Trophoblast cell (in vitro differentiated cells and primary cell): ENCODE measurements at regions not wholly inside any gene's neighbourhood (a gene's known extent, or its start where the extent isn't known, plus 50 kb on each side); places are given as distances from the start of the nearest gene placed in this dataset.

Experiments used
- DNase-seq, 2 donors: peaks; one replicate each; pipeline ENCODE4 v3.0.0-alpha.2; 2016
- H2AFZ ChIP-seq: 2 replicates; pipeline ENCODE4 v1.6.1; 2013; ENCODE audit warnings: low read length, moderate library complexity, mild to moderate bottlenecking; ENCODE audit not compliant: insufficient read depth, poor library complexity
- H2AK5ac ChIP-seq: 2 replicates; pipeline ENCODE4 v1.6.1; 2013; ENCODE audit warnings: mild to moderate bottlenecking, low read length
- H2BK120ac ChIP-seq: 2 replicates; pipeline ENCODE4 v1.6.1; 2013; ENCODE audit warnings: low read length, mild to moderate bottlenecking, moderate library complexity; ENCODE audit not compliant: insufficient read depth, poor library complexity
- H2BK12ac ChIP-seq: 2 replicates; pipeline ENCODE4 v1.6.1; 2013; ENCODE audit warnings: mild to moderate bottlenecking, low read length, moderate library complexity
- H2BK5ac ChIP-seq: 2 replicates; pipeline ENCODE4 v1.6.1; 2013; ENCODE audit warnings: low read length, low read depth, moderate library complexity, mild to moderate bottlenecking; ENCODE audit not compliant: poor library complexity
- H3K14ac ChIP-seq: 2 replicates; pipeline ENCODE4 v1.6.1; 2013; ENCODE audit warnings: mild to moderate bottlenecking, low read length
- H3K18ac ChIP-seq: 2 replicates; pipeline ENCODE4 v1.6.1; 2013; ENCODE audit warnings: mild to moderate bottlenecking, low read length
- H3K23ac ChIP-seq: 2 replicates; pipeline ENCODE4 v1.6.1; 2013; ENCODE audit warnings: low read length
- H3K27ac ChIP-seq: 2 replicates; pipeline ENCODE4 v1.5.1; 2013; ENCODE audit warnings: low read depth, mild to moderate bottlenecking, inconsistent platforms, low read length, moderate library complexity
- H3K27me3 ChIP-seq: 2 replicates; pipeline ENCODE4 v1.6.1; 2013; ENCODE audit warnings: inconsistent platforms, mild to moderate bottlenecking, low read length, moderate library complexity; ENCODE audit not compliant: insufficient read depth
- H3K36me3 ChIP-seq, 2 experiments: 1 replicate in 1 of 2; 2 replicates in 1 of 2; pipeline ENCODE4 v1.6.1; 2013; ENCODE audit warnings: low read length in 2 of 2, mild to moderate bottlenecking in 2 of 2, moderate library complexity in 1 of 2; ENCODE audit not compliant: insufficient read depth in 2 of 2, control insufficient read depth in 1 of 2
- H3K4ac ChIP-seq: 2 replicates; pipeline ENCODE4 v1.6.1; 2013; ENCODE audit warnings: low read depth, mild to moderate bottlenecking, low read length, moderate library complexity
- H3K4me1 ChIP-seq, 2 experiments: 1 replicate in 1 of 2; 2 replicates in 1 of 2; pipeline ENCODE4 v1.6.1; 2013; ENCODE audit warnings: low read length in 2 of 2, mild to moderate bottlenecking in 2 of 2, moderate library complexity in 1 of 2; ENCODE audit not compliant: insufficient read depth in 2 of 2, control insufficient read depth in 1 of 2
- H3K4me2 ChIP-seq: 2 replicates; pipeline ENCODE4 v1.6.1; 2013; ENCODE audit warnings: inconsistent platforms, mild to moderate bottlenecking, low read length, moderate library complexity
- H3K4me3 ChIP-seq: 2 replicates; pipeline ENCODE4 v1.5.1; 2013; ENCODE audit warnings: mild to moderate bottlenecking, low read depth, low read length, inconsistent platforms
- H3K79me1 ChIP-seq: one replicate; pipeline ENCODE4 v1.6.1; 2013; ENCODE audit warnings: low read length
- H3K79me2 ChIP-seq: 2 replicates; pipeline ENCODE4 v1.6.1; 2013; ENCODE audit warnings: low read length, mild to moderate bottlenecking; ENCODE audit not compliant: control insufficient read depth, insufficient read depth, poor library complexity
- H3K9ac ChIP-seq: 2 replicates; pipeline ENCODE4 v1.6.1; 2013; ENCODE audit warnings: mild to moderate bottlenecking, low read length
- H3K9me3 ChIP-seq: 2 replicates; pipeline ENCODE4 v1.6.1; 2013; ENCODE audit warnings: low read depth, mild to moderate bottlenecking, control low read depth, inconsistent platforms, low read length; ENCODE audit not compliant: insufficient read depth
- H4K12ac ChIP-seq: 2 replicates; pipeline ENCODE4 v1.6.1; 2013; ENCODE audit warnings: low read depth, mild to moderate bottlenecking, low read length, moderate library complexity
- H4K8ac ChIP-seq: 2 replicates; pipeline ENCODE4 v1.6.1; 2013; ENCODE audit warnings: low read depth, mild to moderate bottlenecking, low read length, moderate library complexity
- H4K91ac ChIP-seq: one replicate; pipeline ENCODE4 v1.6.1; 2013; ENCODE audit warnings: low read depth, mild to moderate bottlenecking, low read length, moderate library complexity
- WGBS: extraction: QIAGEN DNeasy Blood & Tissue Kit; methylation state at CpG from one replicate; pipeline ENCODE4 v1.1.7; 2013; ENCODE audit warnings: missing lambda C conversion rate; ENCODE audit not compliant: insufficient read length, insufficient coverage; ENCODE audit errors: extremely low coverage; 5-methylcytosine and 5-hydroxymethylcytosine counted together

GRCh38 chr3:25214034-25214433, 214.0 kb upstream of the RARB start:
- Histone ChIP-seq H3K9me3 (no peaks in the 10 kb centered on the region), H3K27me3 (no peaks in the 10 kb centered on the region), H2AK5ac (no peak overlapping the region), H2AFZ (no peak overlapping the region), H3K4me1 (no peaks in the 10 kb centered on the region), H3K14ac (no peak overlapping the region), H3K79me1 (no peaks in the 10 kb centered on the region), H3K36me3 (no peaks in the 10 kb centered on the region), H2BK120ac (no peak overlapping the region), H3K18ac (no peak overlapping the region), H3K9ac (no peak overlapping the region), H3K4me3 (no peak overlapping the region), H3K4ac (no peak overlapping the region), H2BK5ac (no peak overlapping the region), H2BK12ac (no peak overlapping the region), H4K12ac (no peak overlapping the region), H3K4me2 (no peak overlapping the region), H3K27ac (no peak overlapping the region), H4K91ac (no peak overlapping the region), H3K79me2 (no peaks in the 10 kb centered on the region), H4K8ac (no peak overlapping the region), H3K23ac (no peak overlapping the region)
- no CpG with 5 or more reads among the region's 2 CpGs for WGBS
- no peak for DNase-seq

- H4K8ac ChIP-seq = no peak overlapping the region
- no peak overlapping the region for H3K4me3 ChIP-seq
- H3K79me2 ChIP-seq = no peaks in the 10 kb centered on the region
- no peak overlapping the region for H3K4ac ChIP-seq
- H3K18ac ChIP-seq = no peak overlapping the region
- H2BK12ac ChIP-seq = peak overlapping the region; percentile 49
- H2BK5ac ChIP-seq = no peak overlapping the region
- no peaks in the 10 kb centered on the region for H3K79me1 ChIP-seq
- no peak overlapping the region for H3K27ac ChIP-seq
- no peak overlapping the region for H4K12ac ChIP-seq
- no peak overlapping the region for H2AK5ac ChIP-seq
- no peaks in the 10 kb centered on the region for H3K36me3 ChIP-seq
- no peak overlapping the region for H2BK120ac ChIP-seq
- no peak overlapping the region for H4K91ac ChIP-seq
- H3K4me2 ChIP-seq = no peak overlapping the region
- no peak overlapping the region for H2AFZ ChIP-seq
- no peak overlapping the region for H3K14ac ChIP-seq
- H3K27me3 ChIP-seq = no peaks in the 10 kb centered on the region
- H3K9ac ChIP-seq = no peak overlapping the region
- no peak for DNase-seq
- no peaks in the 10 kb centered on the region for H3K9me3 ChIP-seq
- no peaks in the 10 kb centered on the region for H3K4me1 ChIP-seq
- no peak overlapping the region for H3K23ac ChIP-seq
These were observed 209.7 kb upstream of the RARB start for GRCh38 chr3:25218362-25218761.

- Histone ChIP-seq H4K91ac (no peak overlapping the region), H2AFZ (no peak overlapping the region), H3K4ac (no peak overlapping the region), H3K14ac (no peak overlapping the region), H4K12ac (no peak overlapping the region), H3K4me2 (no peak overlapping the region), H2AK5ac (no peak overlapping the region), H2BK12ac (no peak overlapping the region), H3K4me1 (no peaks in the 10 kb centered on the region), H2BK5ac (no peak overlapping the region), H3K27me3 (no peaks in the 10 kb centered on the region), H3K36me3 (no peaks in the 10 kb centered on the region), H3K27ac (no peak overlapping the region), H3K4me3 (no peak overlapping the region), H3K9ac (no peak overlapping the region), H4K8ac (no peak overlapping the region), H3K79me2 (no peaks in the 10 kb centered on the region), H3K9me3 (no peaks in the 10 kb centered on the region), H2BK120ac (no peak overlapping the region), H3K23ac (no peak overlapping the region), H3K79me1 (no peaks in the 10 kb centered on the region), H3K18ac (no peak overlapping the region)
- no peak for DNase-seq
- WGBS = no CpG with 5 or more reads among the region's 1 CpG
These were observed 201.3 kb upstream of the RARB start for GRCh38 chr3:25226747-25227146.

- no peak overlapping the region for H3K4me2 ChIP-seq
- no peak overlapping the region for H2AK5ac ChIP-seq
- H3K27ac ChIP-seq = no peak overlapping the region
- no peak overlapping the region for H3K23ac ChIP-seq
- DNase-seq = no peak
- no peaks in the 10 kb centered on the region for H3K79me2 ChIP-seq
- H4K8ac ChIP-seq = no peak overlapping the region
- H3K14ac ChIP-seq = no peak overlapping the region
- no peaks in the 10 kb centered on the region for H3K36me3 ChIP-seq
- H3K27me3 ChIP-seq = no peaks in the 10 kb centered on the region
- peak overlapping the region; percentile 8 for H2BK12ac ChIP-seq
- H3K4me3 ChIP-seq = no peak overlapping the region
- no peak overlapping the region for H2BK5ac ChIP-seq
- H3K9ac ChIP-seq = no peak overlapping the region
- WGBS = no CpG with 5 or more reads among the region's 2 CpGs
- peaks cover 0 to under 1% of the 10 kb centered on the region in 2 experiments for H3K4me1 ChIP-seq
- no peaks in the 10 kb centered on the region for H3K79me1 ChIP-seq
- no peak overlapping the region for H2AFZ ChIP-seq
- H3K18ac ChIP-seq = no peak overlapping the region
- H4K12ac ChIP-seq = no peak overlapping the region
- H2BK120ac ChIP-seq = no peak overlapping the region
- H4K91ac ChIP-seq = no peak overlapping the region
- no peaks in the 10 kb centered on the region for H3K9me3 ChIP-seq
- no peak overlapping the region for H3K4ac ChIP-seq
These were observed 198.5 kb upstream of the RARB start for GRCh38 chr3:25229586-25229985.
